ENCODE measurements at regions not wholly inside any gene's neighbourhood (a gene's known extent, or its start where the extent isn't known, plus 50 kb on each side); places are given as distances from the start of the nearest gene placed in this dataset.
A peak's percentile ranks its signal among the peaks of the same experiment; 100 is the strongest.

GRCh38 chr17:14471052-14471451 lies 170.2 kb downstream of the HS3ST3B1 start (continued):
- TF ChIP-seq RBFOX2 (IDR thresholded peaks at IDR 0.05; ENCODE audit: low read depth, low read length) = no peak
- TF ChIP-seq CBX5 (CRISPR knock-in tag; IDR thresholded peaks at IDR 0.05; ENCODE audit: borderline replicate concordance) = peak; percentile 43; the same call in 1 of the 2 replicates
- no peak for TF ChIP-seq ZNF670 (CRISPR knock-in tag; IDR thresholded peaks at IDR 0.05; ENCODE audit: borderline replicate concordance)
- TF ChIP-seq ZNF792 (CRISPR knock-in tag; IDR thresholded peaks at IDR 0.05) = peak; percentile 77; the same call in 1 of the 2 replicates
- no peak for TF ChIP-seq ZNF619 (CRISPR knock-in tag; IDR thresholded peaks at IDR 0.05)
- no peak for TF ChIP-seq TCF7 (IDR thresholded peaks at IDR 0.05; ENCODE audit: low read depth)
- TF ChIP-seq LBX2 (CRISPR knock-in tag; IDR thresholded peaks at IDR 0.05; ENCODE audit: borderline replicate concordance) = no peak
- no peak for TF ChIP-seq NFE2L2 (IDR thresholded peaks at IDR 0.05; ENCODE audit: low read length)
- no peak for TF ChIP-seq ZSCAN29 (CRISPR knock-in tag; conservative IDR thresholded peaks at IDR 0.05)
- TF ChIP-seq REPIN1 (CRISPR knock-in tag; IDR thresholded peaks at IDR 0.05; ENCODE audit: borderline replicate concordance, low read depth) = no peak
- TF ChIP-seq ZNF616 (CRISPR knock-in tag; IDR thresholded peaks at IDR 0.05; ENCODE audit: low read depth) = no peak
- TF ChIP-seq ZNF556 (CRISPR knock-in tag; IDR thresholded peaks at IDR 0.05; ENCODE audit: borderline replicate concordance) = no peak
- TF ChIP-seq PAWR (CRISPR knock-in tag; IDR thresholded peaks at IDR 0.05; ENCODE audit: borderline replicate concordance) = no peak
- no peak for TF ChIP-seq ASH2L (IDR thresholded peaks at IDR 0.05; ENCODE audit: insufficient read length, low read depth, low read length)
- TF ChIP-seq ZNF530 (CRISPR knock-in tag; IDR thresholded peaks at IDR 0.05; ENCODE audit: low read depth) = no peak
- TF ChIP-seq U2AF1 (optimal IDR thresholded peaks at IDR 0.05; ENCODE audit: low read depth, low read length) = no peak
- TF ChIP-seq BCL6 (CRISPR knock-in tag; IDR thresholded peaks at IDR 0.05) = peak; percentile 60
- no peak for TF ChIP-seq SALL2 (CRISPR knock-in tag; IDR thresholded peaks at IDR 0.05)
- TF ChIP-seq MAFF (IDR thresholded peaks at IDR 0.05; ENCODE audit: low read depth, low read length) = no peak
- no peak for TF ChIP-seq ZNF879 (CRISPR knock-in tag; IDR thresholded peaks at IDR 0.05)
- TF ChIP-seq E2F5 (CRISPR knock-in tag; conservative IDR thresholded peaks at IDR 0.05) = no peak
- no peak for TF ChIP-seq PTBP1 (IDR thresholded peaks at IDR 0.05; ENCODE audit: low read depth, low read length, poor library complexity, severe bottlenecking)
- no peak for TF ChIP-seq CHD2 (IDR thresholded peaks at IDR 0.05; ENCODE audit: low read depth, low read length)
- TF ChIP-seq KLF12 (CRISPR knock-in tag; IDR thresholded peaks at IDR 0.05; ENCODE audit: borderline replicate concordance) = no peak
- TF ChIP-seq KMT2B (CRISPR knock-in tag; IDR thresholded peaks at IDR 0.05) = no peak
- no peak for TF ChIP-seq EHMT2 (IDR thresholded peaks at IDR 0.05; ENCODE audit: borderline replicate concordance, low read depth, low read length)
- no peak for TF ChIP-seq GMEB2 (CRISPR knock-in tag; IDR thresholded peaks at IDR 0.05; ENCODE audit: low read depth)
- TF ChIP-seq ZNF24 (IDR thresholded peaks at IDR 0.05) = no peak
- no peak for TF ChIP-seq ZC3H4 (CRISPR knock-in tag; IDR thresholded peaks at IDR 0.05; ENCODE audit: borderline replicate concordance)
- TF ChIP-seq ZNF549 (CRISPR knock-in tag; IDR thresholded peaks at IDR 0.05) = no peak
- no peak for TF ChIP-seq GPN1 (CRISPR knock-in tag; IDR thresholded peaks at IDR 0.05; ENCODE audit: borderline replicate concordance)
- TF ChIP-seq RELA (CRISPR knock-in tag; IDR thresholded peaks at IDR 0.05) = no peak
- TF ChIP-seq RORA (CRISPR knock-in tag; IDR thresholded peaks at IDR 0.05) = no peak

Measured in HepG2 (cell line).